A549 (cell line): ENCODE measurements at regions not wholly inside any gene's neighbourhood (a gene's known extent, or its start where the extent isn't known, plus 50 kb on each side); places are given as distances from the start of the nearest gene placed in this dataset.

Experiments used
- ATAC-seq, 2 experiments: fragments of 200-7000 bp in 1 of 2; fragments of >200 bp in 1 of 2; cut with Nextera tagmentation in 1 of 2; cut with Tn5 transposase in 1 of 2; 3 replicates each; pipeline versions ENCODE4 v1.8.0 to v1.9.1; 2018 to 2020; ENCODE audit warnings: mild to moderate bottlenecking in 1 of 2, moderate library complexity in 1 of 2
- CTCF ChIA-PET: fragments of 300-600 bp; sonication (Branson Sonifier 250); formaldehyde crosslinking; extraction: SDS; loops from one replicate; lab custom pipeline; 2021; ENCODE audit warnings: antibody characterized with exemption, inconsistent platforms; lab: Yijun Ruan, JAX
- POLR2A ChIA-PET: fragments of 350-600 bp; formaldehyde crosslinking; extraction: SDS; loops from one replicate; lab custom pipeline; 2021; ENCODE audit warnings: antibody characterized with exemption, inconsistent platforms; lab: Yijun Ruan, JAX
- DNase-seq, 2 experiments: peaks; one replicate each; pipeline versions ENCODE4 v3.0.0 to v3.0.0-alpha.2; 2011 to 2016; ENCODE audit warnings: low read depth in 1 of 2, low spot score in 1 of 2
- FAIRE-seq: peaks from 2 replicates; lab custom pipeline; 2011; peaks lifted over from hg19 to GRCh38; lab: Jason Lieb, UNC
- H3K27ac ChIP-seq, 2 experiments: fragments of >200 bp; sonication (Bioruptor Twin); formaldehyde crosslinking; 3 replicates each; pipeline ENCODE4 v1.5.1; 2016 to 2017
- H3K4me1 ChIP-seq: fragments of >200 bp; sonication (Bioruptor Twin); formaldehyde crosslinking; 3 replicates; pipeline ENCODE4 v1.6.1; 2016
- H3K4me2 ChIP-seq: fragments of >200 bp; sonication (Bioruptor Twin); formaldehyde crosslinking; 3 replicates; pipeline ENCODE4 v1.6.1; 2016
- H3K4me3 ChIP-seq: fragments of >200 bp; sonication (Bioruptor Twin); formaldehyde crosslinking; 3 replicates; pipeline ENCODE4 v1.5.1; 2016
- H3K9me3 ChIP-seq: fragments of >200 bp; sonication (Bioruptor Twin); formaldehyde crosslinking; 3 replicates; pipeline ENCODE4 v1.6.1; 2016
- BHLHE40 ChIP-seq: IDR thresholded peaks from 2 replicates; pipeline ENCODE4 v1.6.1; 2012; ENCODE audit warnings: low read depth, low read length, inconsistent platforms
- CBX2 ChIP-seq: fragments of 200-600 bp; sonication (generic); IDR thresholded peaks from 2 replicates; pipeline ENCODE4 v1.6.1; 2016; ENCODE audit warnings: low read depth, mild to moderate bottlenecking, borderline replicate concordance
- CBX8 ChIP-seq: fragments of 200-600 bp; sonication (generic); IDR thresholded peaks from 2 replicates; pipeline ENCODE4 v1.6.1; 2016
- CEBPB ChIP-seq, 2 experiments: fragments of >200 bp in 1 of 2; sonication (Bioruptor Twin) in 1 of 2; formaldehyde crosslinking in 1 of 2; IDR thresholded peaks; 2 replicates each; pipeline ENCODE4 v1.6.1; 2012 to 2016
- EHF ChIP-seq: fragments of 250-450 bp; sonication (Bioruptor Pico); IDR thresholded peaks from 2 replicates; pipeline ENCODE4 v1.5.0; 2020; ENCODE audit warnings: mild to moderate bottlenecking
- EHMT2 ChIP-seq: fragments of 200-600 bp; sonication (generic); IDR thresholded peaks from 2 replicates; pipeline ENCODE4 v1.6.1; 2016; ENCODE audit warnings: antibody characterized with exemption, low read depth, mild to moderate bottlenecking, moderate library complexity
- FOSB ChIP-seq: fragments of 250-450 bp; sonication (Bioruptor Pico); IDR thresholded peaks from 2 replicates; pipeline ENCODE4 v1.5.0; 2020; ENCODE audit warnings: mild to moderate bottlenecking, moderate library complexity
- HDAC2 ChIP-seq: fragments of 200-600 bp; sonication (generic); IDR thresholded peaks from 2 replicates; pipeline ENCODE4 v1.6.1; 2016
- HOXA7 ChIP-seq: fragments of 250-450 bp; sonication (Bioruptor Pico); IDR thresholded peaks from 2 replicates; pipeline ENCODE4 v1.5.0; 2020; ENCODE audit warnings: mild to moderate bottlenecking, moderate library complexity
- HOXB13 ChIP-seq: fragments of 250-450 bp; sonication (Bioruptor Pico); IDR thresholded peaks from 2 replicates; pipeline ENCODE4 v1.5.0; 2020; ENCODE audit warnings: low read depth, mild to moderate bottlenecking, moderate library complexity
- HOXB5 ChIP-seq: fragments of 250-450 bp; sonication (Bioruptor Pico); IDR thresholded peaks from 2 replicates; pipeline ENCODE4 v1.5.0; 2020; ENCODE audit warnings: mild to moderate bottlenecking, moderate library complexity
- JUN ChIP-seq, 2 experiments: fragments of >200 bp; sonication (Bioruptor Twin); formaldehyde crosslinking; IDR thresholded peaks; 2 replicates in 1 of 2; 3 replicates in 1 of 2; pipeline ENCODE4 v1.6.1; 2016 to 2017
- JUNB ChIP-seq: fragments of >200 bp; sonication (Bioruptor Twin); formaldehyde crosslinking; IDR thresholded peaks from 2 replicates; pipeline ENCODE4 v1.6.1; 2016
- KDM5A ChIP-seq: fragments of 200-600 bp; sonication (generic); IDR thresholded peaks from 2 replicates; pipeline ENCODE4 v1.6.1; 2016; ENCODE audit warnings: antibody characterized with exemption, mild to moderate bottlenecking
- MAFK ChIP-seq: fragments of 450-650 bp; IDR thresholded peaks from 2 replicates; pipeline ENCODE4 v1.6.1; 2014; ENCODE audit not compliant: partially characterized antibody
- NFE2L2 ChIP-seq: fragments of 150-350 bp; conservative IDR thresholded peaks from 2 replicates; pipeline ENCODE4 v1.6.1; 2014; ENCODE audit warnings: low read length
- NPAS2 ChIP-seq: fragments of 250-450 bp; sonication (Bioruptor Pico); IDR thresholded peaks from 2 replicates; pipeline ENCODE4 v1.8.0; 2022; ENCODE audit warnings: mild to moderate bottlenecking, moderate library complexity, borderline replicate concordance
- PHF8 ChIP-seq: fragments of 200-600 bp; sonication (generic); IDR thresholded peaks from 2 replicates; pipeline ENCODE4 v1.6.1; 2016; ENCODE audit warnings: low read depth, mild to moderate bottlenecking, antibody characterized with exemption, moderate library complexity, borderline replicate concordance
- POLR2A ChIP-seq: IDR thresholded peaks from 2 replicates; pipeline ENCODE4 v1.6.1; 2012; ENCODE audit warnings: mild to moderate bottlenecking, low read length
- POLR2AphosphoS2 ChIP-seq: conservative IDR thresholded peaks from 2 replicates; pipeline ENCODE4 v1.6.1; 2012; ENCODE audit warnings: low read length, improper control_type of control experiment, inconsistent platforms
- RFX5 ChIP-seq: fragments of 450-650 bp; IDR thresholded peaks from 2 replicates; pipeline ENCODE4 v1.7.1; 2014; ENCODE audit warnings: antibody characterized with exemption, mild to moderate bottlenecking, moderate library complexity
- ZFP36 ChIP-seq: fragments of 450-650 bp; IDR thresholded peaks from 2 replicates; pipeline ENCODE4 v1.6.1; 2014; ENCODE audit warnings: borderline replicate concordance; ENCODE audit not compliant: partially characterized antibody
- WGBS: methylation state at CpG from one replicate; pipeline ENCODE4 v1.1.6; 2017; ENCODE audit errors: missing lambda C conversion rate; 5-methylcytosine and 5-hydroxymethylcytosine counted together
- TF ChIP-seq, protein P1 (sequence below): IDR thresholded peaks from 2 replicates; pipeline ENCODE4 v1.6.1; 2012
- TF ChIP-seq, protein P2 (sequence below): fragments of 250-450 bp; sonication (Bioruptor Pico); IDR thresholded peaks from 2 replicates; pipeline ENCODE4 v1.5.0; 2020; ENCODE audit warnings: low read depth, mild to moderate bottlenecking, moderate library complexity
- TF ChIP-seq, protein P3 (sequence below): fragments of 150-350 bp; IDR thresholded peaks from 2 replicates; pipeline ENCODE4 v1.6.1; 2014; ENCODE audit warnings: low read depth, mild to moderate bottlenecking, low read length
- TF ChIP-seq, protein P4 (sequence below): fragments of 200-600 bp; sonication (generic); IDR thresholded peaks from 2 replicates; pipeline ENCODE4 v1.6.1; 2016; ENCODE audit warnings: antibody characterized with exemption, mild to moderate bottlenecking, moderate library complexity

DNA sequence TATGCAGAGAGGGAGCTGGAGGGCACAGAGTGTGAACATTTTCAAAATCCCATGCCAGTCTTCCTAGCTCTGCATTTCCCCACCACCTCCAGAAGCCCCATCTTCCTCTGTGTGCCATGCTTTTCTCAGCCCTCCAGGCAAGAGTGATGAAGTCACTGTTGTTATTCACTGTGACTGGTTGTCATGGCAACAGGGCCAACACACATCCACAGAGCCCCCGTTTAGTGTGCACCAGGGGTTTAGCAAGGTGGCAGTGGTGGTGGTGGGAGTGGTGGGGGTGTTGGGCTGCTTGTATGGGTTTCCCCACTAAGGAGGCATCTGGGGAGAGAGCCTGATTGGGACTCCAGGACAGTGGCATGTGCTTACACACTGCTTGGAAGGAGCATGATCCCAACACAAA is 309.9 kb upstream of the ASIC2 start:
- ATAC-seq (no peak), FAIRE-seq (no peak), DNase-seq (no peak)
- no peak overlapping the region for H3K4me3 ChIP-seq
- no peak overlapping the region for H3K4me2 ChIP-seq
- H3K4me1 ChIP-seq = no peaks in the 10 kb centered on the region
- H3K9me3 ChIP-seq = no peaks in the 10 kb centered on the region
- CTCF ChIA-PET = interaction anchor here (1.6 kb wide), 1 partner anchor 45 kb away, joined by 6 read pairs; no protein-coding TSS in a partner anchor
- 13% methylated on average over 1 of the region's 1 CpG for WGBS
- no peak for TF ChIP-seq CEBPB (IDR thresholded peaks at IDR 0.05)
- TF ChIP-seq JUN (IDR thresholded peaks at IDR 0.05) = no peak
- TF ChIP-seq RFX5 = no peak
- TF ChIP-seq CBX8 = no peak
- TF ChIP-seq HOXB5 (CRISPR knock-in tag) = no peak
- TF ChIP-seq, protein P1, sequence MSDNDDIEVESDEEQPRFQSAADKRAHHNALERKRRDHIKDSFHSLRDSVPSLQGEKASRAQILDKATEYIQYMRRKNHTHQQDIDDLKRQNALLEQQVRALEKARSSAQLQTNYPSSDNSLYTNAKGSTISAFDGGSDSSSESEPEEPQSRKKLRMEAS = no peak
- TF ChIP-seq MAFK = no peak
- no peak for TF ChIP-seq EHMT2
- no peak for TF ChIP-seq POLR2A
- TF ChIP-seq JUNB = no peak
- TF ChIP-seq ZFP36 = no peak
- no peak for TF ChIP-seq CBX2
- TF ChIP-seq NFE2L2 = no peak
- TF ChIP-seq POLR2AphosphoS2 = no peak
- TF ChIP-seq, all 56 proteins: peak for 0
- H3K27ac ChIP-seq = no peak overlapping the region
- POLR2A ChIA-PET = no interaction called here

DNA sequence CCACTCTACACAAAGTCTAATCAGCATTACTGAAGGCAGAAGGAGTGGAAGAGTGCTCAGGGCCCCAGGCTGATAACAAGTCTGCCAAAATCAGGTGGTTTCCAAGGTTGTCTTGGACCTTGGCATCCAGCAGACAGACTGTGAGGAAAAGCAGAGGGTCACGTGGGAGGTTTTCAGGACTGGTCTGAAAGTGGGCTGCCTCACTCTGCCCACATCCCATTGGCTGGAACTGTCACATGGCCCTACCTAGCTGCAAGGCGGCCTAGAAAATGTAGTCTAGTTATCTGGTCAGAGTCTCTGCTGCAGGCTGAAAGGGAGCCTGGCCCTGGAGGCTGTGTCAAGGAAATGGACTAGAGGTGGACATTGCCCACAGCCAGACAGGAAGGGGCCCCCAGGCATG is 310.7 kb upstream of the ASIC2 start:
- H3K4me3 ChIP-seq = no peak overlapping the region
- TF ChIP-seq FOSB (CRISPR knock-in tag) = no peak
- TF ChIP-seq PHF8 = no peak
- TF ChIP-seq, protein P2, sequence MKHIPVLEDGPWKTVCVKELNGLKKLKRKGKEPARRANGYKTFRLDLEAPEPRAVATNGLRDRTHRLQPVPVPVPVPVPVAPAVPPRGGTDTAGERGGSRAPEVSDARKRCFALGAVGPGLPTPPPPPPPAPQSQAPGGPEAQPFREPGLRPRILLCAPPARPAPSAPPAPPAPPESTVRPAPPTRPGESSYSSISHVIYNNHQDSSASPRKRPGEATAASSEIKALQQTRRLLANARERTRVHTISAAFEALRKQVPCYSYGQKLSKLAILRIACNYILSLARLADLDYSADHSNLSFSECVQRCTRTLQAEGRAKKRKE = no peak
- no peak for TF ChIP-seq BHLHE40
- TF ChIP-seq HOXB5 (CRISPR knock-in tag) = no peak
- TF ChIP-seq NPAS2 (CRISPR knock-in tag) = no peak
- TF ChIP-seq, protein P3, sequence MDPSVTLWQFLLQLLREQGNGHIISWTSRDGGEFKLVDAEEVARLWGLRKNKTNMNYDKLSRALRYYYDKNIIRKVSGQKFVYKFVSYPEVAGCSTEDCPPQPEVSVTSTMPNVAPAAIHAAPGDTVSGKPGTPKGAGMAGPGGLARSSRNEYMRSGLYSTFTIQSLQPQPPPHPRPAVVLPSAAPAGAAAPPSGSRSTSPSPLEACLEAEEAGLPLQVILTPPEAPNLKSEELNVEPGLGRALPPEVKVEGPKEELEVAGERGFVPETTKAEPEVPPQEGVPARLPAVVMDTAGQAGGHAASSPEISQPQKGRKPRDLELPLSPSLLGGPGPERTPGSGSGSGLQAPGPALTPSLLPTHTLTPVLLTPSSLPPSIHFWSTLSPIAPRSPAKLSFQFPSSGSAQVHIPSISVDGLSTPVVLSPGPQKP = no peak
- TF ChIP-seq, protein P4, sequence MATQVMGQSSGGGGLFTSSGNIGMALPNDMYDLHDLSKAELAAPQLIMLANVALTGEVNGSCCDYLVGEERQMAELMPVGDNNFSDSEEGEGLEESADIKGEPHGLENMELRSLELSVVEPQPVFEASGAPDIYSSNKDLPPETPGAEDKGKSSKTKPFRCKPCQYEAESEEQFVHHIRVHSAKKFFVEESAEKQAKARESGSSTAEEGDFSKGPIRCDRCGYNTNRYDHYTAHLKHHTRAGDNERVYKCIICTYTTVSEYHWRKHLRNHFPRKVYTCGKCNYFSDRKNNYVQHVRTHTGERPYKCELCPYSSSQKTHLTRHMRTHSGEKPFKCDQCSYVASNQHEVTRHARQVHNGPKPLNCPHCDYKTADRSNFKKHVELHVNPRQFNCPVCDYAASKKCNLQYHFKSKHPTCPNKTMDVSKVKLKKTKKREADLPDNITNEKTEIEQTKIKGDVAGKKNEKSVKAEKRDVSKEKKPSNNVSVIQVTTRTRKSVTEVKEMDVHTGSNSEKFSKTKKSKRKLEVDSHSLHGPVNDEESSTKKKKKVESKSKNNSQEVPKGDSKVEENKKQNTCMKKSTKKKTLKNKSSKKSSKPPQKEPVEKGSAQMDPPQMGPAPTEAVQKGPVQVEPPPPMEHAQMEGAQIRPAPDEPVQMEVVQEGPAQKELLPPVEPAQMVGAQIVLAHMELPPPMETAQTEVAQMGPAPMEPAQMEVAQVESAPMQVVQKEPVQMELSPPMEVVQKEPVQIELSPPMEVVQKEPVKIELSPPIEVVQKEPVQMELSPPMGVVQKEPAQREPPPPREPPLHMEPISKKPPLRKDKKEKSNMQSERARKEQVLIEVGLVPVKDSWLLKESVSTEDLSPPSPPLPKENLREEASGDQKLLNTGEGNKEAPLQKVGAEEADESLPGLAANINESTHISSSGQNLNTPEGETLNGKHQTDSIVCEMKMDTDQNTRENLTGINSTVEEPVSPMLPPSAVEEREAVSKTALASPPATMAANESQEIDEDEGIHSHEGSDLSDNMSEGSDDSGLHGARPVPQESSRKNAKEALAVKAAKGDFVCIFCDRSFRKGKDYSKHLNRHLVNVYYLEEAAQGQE = no peak
- TF ChIP-seq HDAC2 = no peak
- no peak for TF ChIP-seq HOXA7 (CRISPR knock-in tag)
- no peak for TF ChIP-seq NFE2L2
- TF ChIP-seq KDM5A = no peak
- TF ChIP-seq EHF (CRISPR knock-in tag) = no peak
- no peak for TF ChIP-seq HOXB13 (CRISPR knock-in tag)
- TF ChIP-seq, all 56 proteins: peak for 0
- WGBS = 11% methylated on average over 2 of the region's 2 CpGs
- Histone ChIP-seq H3K9me3 (no peaks in the 10 kb centered on the region), H3K4me1 (no peaks in the 10 kb centered on the region), H3K27ac (no peak overlapping the region), H3K4me2 (no peak overlapping the region)
- POLR2A ChIA-PET = no interaction called here
- ATAC-seq (no peak), FAIRE-seq (no peak), DNase-seq (no peak)
- CTCF ChIA-PET = interaction anchor here (1.6 kb wide), 1 partner anchor 44 kb away, joined by 6 read pairs; no protein-coding TSS in a partner anchor
